Esophagus muscularis mucosa (tissue), 4 donors: ENCODE measurements at regions not wholly inside any gene's neighbourhood (a gene's known extent, or its start where the extent isn't known, plus 50 kb on each side); places are given as distances from the start of the nearest gene placed in this dataset.

Experiments
- DNase-seq: peaks from one replicate; pipeline ENCODE4 v3.0.0-alpha.2; 2017; ENCODE audit errors: extremely low spot score
- H3K27ac ChIP-seq, 4 donors: fragments of 200-600 bp; sonication (generic); replicated peaks in 1 of 4; 1 replicate in 3 of 4; 2 replicates in 1 of 4; pipeline ENCODE4 v1.5.1; 2016 to 2019; ENCODE audit warnings: mild to moderate bottlenecking in 1 of 4
- H3K27me3 ChIP-seq, 4 donors: fragments of 200-600 bp; sonication (generic); one replicate each; pipeline versions ENCODE4 v1.5.1 to v1.6.0; 2016 to 2019
- H3K36me3 ChIP-seq, 4 donors: fragments of 200-600 bp; sonication (generic); one replicate each; pipeline ENCODE4 v1.5.1; 2016 to 2019
- H3K4me1 ChIP-seq, 4 donors: fragments of 200-600 bp; sonication (generic); one replicate each; pipeline ENCODE4 v1.5.1; 2016 to 2019
- H3K4me3 ChIP-seq, 4 donors: fragments of 200-600 bp; sonication (generic); 1 replicate in 2 of 4; 2 replicates in 2 of 4; pipeline ENCODE4 v1.5.1; 2016 to 2019; ENCODE audit warnings: mild to moderate bottlenecking in 4 of 4, moderate library complexity in 1 of 4
- H3K9me3 ChIP-seq, 4 donors: fragments of 200-600 bp; sonication (generic); 1 replicate in 3 of 4; 2 replicates in 1 of 4; pipeline ENCODE4 v1.5.1; 2016 to 2019
- CTCF ChIP-seq, 3 experiments: fragments of 200-600 bp in 2 of 3; fragments of 450-650 bp in 1 of 3; sonication (generic) in 2 of 3; IDR thresholded peaks; one replicate each; pipeline ENCODE4 v1.5.1; 2017 to 2019; ENCODE audit warnings: antibody characterized with exemption in 3 of 3, mild to moderate bottlenecking in 2 of 3, moderate library complexity in 1 of 3
- EP300 ChIP-seq: sonication (generic); formaldehyde crosslinking; IDR thresholded peaks from one replicate; pipeline ENCODE4 v1.6.1; 2017; ENCODE audit warnings: antibody characterized with exemption
- POLR2A ChIP-seq: fragments of 450-650 bp; IDR thresholded peaks from one replicate; pipeline ENCODE4 v1.6.1; 2017; ENCODE audit warnings: antibody characterized with exemption, moderate library complexity, mild to moderate bottlenecking, low read depth
- POLR2AphosphoS5 ChIP-seq, 2 donors: sonication (generic); formaldehyde crosslinking; IDR thresholded peaks; one replicate each; pipeline ENCODE4 v1.6.1; 2017; ENCODE audit warnings: antibody characterized with exemption in 2 of 2
- WGBS: methylation state at CpG from one replicate; pipeline ENCODE4 v1.1.5; 2018; 5-methylcytosine and 5-hydroxymethylcytosine counted together
- intact Hi-C: fragments of 100-400 bp; cut with DNase I; formaldehyde crosslinking; loops from one replicate; pipeline ENCODE4 v1.15.1; 2023

- H3K4me3 ChIP-seq: no peak overlapping the region
- intact Hi-C loops: no loop called here
- H3K27me3 ChIP-seq: no peaks in the 10 kb centered on the region
- H3K36me3 ChIP-seq: no peaks in the 10 kb centered on the region
- H3K9me3 ChIP-seq: no peaks in the 10 kb centered on the region
- H3K4me1 ChIP-seq: no peaks in the 10 kb centered on the region
- no peak overlapping the region for H3K27ac ChIP-seq
- no peak for TF ChIP-seq CTCF (IDR thresholded peaks at IDR 0.05)
- no peak for TF ChIP-seq EP300
- no peak for TF ChIP-seq POLR2A
- no peak for TF ChIP-seq POLR2AphosphoS5 (IDR thresholded peaks at IDR 0.05)
- DNase-seq: no peak
- 79% methylated on average over 3 of the region's 3 CpGs for WGBS
Measured at GRCh38 chr3:152942366-152942765, 107.4 kb downstream of the P2RY1 start.

GRCh38 chr3:152943645-152944044 lies 108.7 kb downstream of the P2RY1 start:
- no peaks in the 10 kb centered on the region for H3K27me3 ChIP-seq
- no peaks in the 10 kb centered on the region for H3K9me3 ChIP-seq
- H3K36me3 ChIP-seq: no peaks in the 10 kb centered on the region
- H3K4me1 ChIP-seq: no peaks in the 10 kb centered on the region
- no peak overlapping the region for H3K27ac ChIP-seq
- intact Hi-C loops: no loop called here
- WGBS: 67% methylated on average over 3 of the region's 3 CpGs
- TF ChIP-seq CTCF (IDR thresholded peaks at IDR 0.05) (no peak), POLR2A (no peak), POLR2AphosphoS5 (IDR thresholded peaks at IDR 0.05) (no peak), EP300 (no peak)
- H3K4me3 ChIP-seq: no peak overlapping the region
- DNase-seq: no peak

GRCh38 chr3:152944671-152945070 lies 109.7 kb downstream of the P2RY1 start:
- DNase-seq: no peak
- no peak for TF ChIP-seq CTCF (IDR thresholded peaks at IDR 0.05)
- no peak for TF ChIP-seq EP300
- TF ChIP-seq POLR2A: no peak
- WGBS: 92% methylated on average over 1 of the region's 1 CpG
- H3K27ac ChIP-seq: no peak overlapping the region
- intact Hi-C loops: no loop called here
- H3K4me1 ChIP-seq: no peaks in the 10 kb centered on the region
- no peak overlapping the region for H3K4me3 ChIP-seq
- no peaks in the 10 kb centered on the region for H3K27me3 ChIP-seq
- H3K9me3 ChIP-seq: no peaks in the 10 kb centered on the region
- no peaks in the 10 kb centered on the region for H3K36me3 ChIP-seq

- intact Hi-C loops: no loop called here
- no peak for TF ChIP-seq CTCF (IDR thresholded peaks at IDR 0.05)
- TF ChIP-seq POLR2AphosphoS5 (IDR thresholded peaks at IDR 0.05): no peak
- TF ChIP-seq EP300: no peak
- TF ChIP-seq POLR2A: no peak
- DNase-seq: no peak
- Histone ChIP-seq H3K36me3 (no peaks in the 10 kb centered on the region), H3K27me3 (no peaks in the 10 kb centered on the region), H3K4me3 (no peak overlapping the region), H3K9me3 (no peaks in the 10 kb centered on the region), H3K4me1 (no peaks in the 10 kb centered on the region), H3K27ac (no peak overlapping the region)
- 79% methylated on average over 2 of the region's 2 CpGs for WGBS
Measured at GRCh38 chr3:152945556-152945955, 110.6 kb downstream of the P2RY1 start.

GRCh38 chr3:152957491-152957890 lies 122.6 kb downstream of the P2RY1 start:
- no peak for DNase-seq
- Histone ChIP-seq H3K27ac (no peak overlapping the region), H3K27me3 (no peaks in the 10 kb centered on the region), H3K4me1 (no peaks in the 10 kb centered on the region), H3K36me3 (no peaks in the 10 kb centered on the region), H3K9me3 (no peaks in the 10 kb centered on the region), H3K4me3 (no peak overlapping the region)
- intact Hi-C loops: no loop called here
- TF ChIP-seq EP300 (no peak), POLR2AphosphoS5 (IDR thresholded peaks at IDR 0.05) (no peak), CTCF (IDR thresholded peaks at IDR 0.05) (no peak), POLR2A (no peak)
- WGBS: 96% methylated on average over 2 of the region's 2 CpGs
